Adipocyte (in vitro differentiated cells): ENCODE measurements at regions not wholly inside any gene's neighbourhood (a gene's known extent, or its start where the extent isn't known, plus 50 kb on each side); places are given as distances from the start of the nearest gene placed in this dataset.

Experiments used
- DNase-seq: peaks from one replicate; pipeline ENCODE4 v3.0.0-alpha.2; 2015; ENCODE audit warnings: low read depth
- H3K27me3 ChIP-seq: replicated peaks from 2 replicates; pipeline ENCODE4 v1.7.0; 2013; ENCODE audit warnings: mild to moderate bottlenecking, low read length, moderate library complexity; ENCODE audit not compliant: control insufficient read depth, insufficient read depth
- H3K36me3 ChIP-seq: 2 replicates; pipeline ENCODE4 v1.7.0; 2013; ENCODE audit warnings: low read length, mild to moderate bottlenecking, moderate library complexity; ENCODE audit not compliant: control insufficient read depth, insufficient read depth, severe bottlenecking
- H3K4me1 ChIP-seq: 2 replicates; pipeline ENCODE4 v1.7.0; 2013; ENCODE audit warnings: mild to moderate bottlenecking, low read length, moderate library complexity; ENCODE audit not compliant: control insufficient read depth, insufficient read depth
- H3K4me3 ChIP-seq: 2 replicates; pipeline ENCODE4 v1.7.0; 2013; ENCODE audit warnings: mild to moderate bottlenecking, low read length, moderate library complexity
- H3K9ac ChIP-seq: 2 replicates; pipeline ENCODE4 v1.7.0; 2013; ENCODE audit warnings: mild to moderate bottlenecking, low read length, moderate library complexity
- H3K9me3 ChIP-seq: 2 replicates; pipeline ENCODE4 v1.7.0; 2013; ENCODE audit warnings: mild to moderate bottlenecking, low read length, moderate library complexity; ENCODE audit not compliant: control insufficient read depth

- no peak for DNase-seq
- H3K4me1 ChIP-seq: no peaks in the 10 kb centered on the region
- no peak overlapping the region for H3K4me3 ChIP-seq
- no peaks in the 10 kb centered on the region for H3K27me3 ChIP-seq
- no peaks in the 10 kb centered on the region for H3K9me3 ChIP-seq
- H3K9ac ChIP-seq: no peak overlapping the region
- no peaks in the 10 kb centered on the region for H3K36me3 ChIP-seq
Measured at GRCh38 chr1:91575909-91576519, 75.4 kb downstream of the CDC7 start.

DNA sequence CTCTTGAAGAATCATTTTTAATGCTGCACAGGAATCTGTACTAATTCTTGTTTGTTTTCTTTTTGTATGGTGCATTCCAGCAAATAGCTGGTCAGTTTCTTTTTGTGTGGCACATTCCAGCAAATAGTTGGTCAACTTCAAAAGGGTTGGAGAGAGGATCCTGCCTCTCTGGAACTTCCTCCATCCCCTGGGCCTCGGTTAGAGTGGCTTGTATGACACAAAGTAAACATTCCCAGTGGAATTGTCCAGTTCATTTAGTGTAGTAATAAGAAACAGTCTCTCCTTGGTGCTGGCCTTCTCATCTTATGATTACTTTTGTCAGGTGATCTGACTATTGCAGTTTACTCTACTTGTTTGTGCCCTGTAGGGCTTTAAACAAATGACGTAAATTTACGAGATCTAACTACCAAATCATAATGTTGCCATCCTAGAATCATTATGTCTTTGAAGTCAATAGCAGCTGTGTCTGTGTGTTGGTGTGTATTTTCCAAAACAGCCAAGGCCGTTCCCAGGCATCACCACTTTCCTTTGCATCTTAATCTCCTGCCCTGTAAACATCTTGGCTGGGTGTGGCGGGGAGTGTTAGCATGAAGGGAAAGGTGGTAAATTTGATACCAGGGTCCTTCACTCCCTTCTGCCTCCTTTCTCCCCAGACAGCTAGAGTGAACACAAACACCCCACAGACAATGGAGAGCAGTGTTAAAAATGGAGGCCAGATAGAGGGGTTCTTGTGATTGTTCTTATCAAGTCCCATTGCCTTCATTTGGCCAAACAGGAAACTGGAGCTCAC lies 77.9 kb downstream of the CDC7 start:
- Histone ChIP-seq H3K4me3 (no peak overlapping the region), H3K36me3 (no peaks in the 10 kb centered on the region), H3K27me3 (no peaks in the 10 kb centered on the region), H3K9ac (no peak overlapping the region), H3K9me3 (no peaks in the 10 kb centered on the region), H3K4me1 (peaks cover 11% of the 10 kb centered on the region)
- DNase-seq: peak; percentile 68

GRCh38 chr1:91579658-91580228 lies 79.1 kb downstream of the CDC7 start:
- Histone ChIP-seq H3K9ac (no peak overlapping the region), H3K36me3 (no peaks in the 10 kb centered on the region), H3K27me3 (no peaks in the 10 kb centered on the region), H3K9me3 (no peaks in the 10 kb centered on the region), H3K4me1 (peaks cover 15% of the 10 kb centered on the region), H3K4me3 (no peak overlapping the region)
- no peak for DNase-seq

- peaks cover 15% of the 10 kb centered on the region for H3K4me1 ChIP-seq
- peak overlapping the region; percentile 31 for H3K4me3 ChIP-seq
- H3K9me3 ChIP-seq: no peaks in the 10 kb centered on the region
- peak; percentile 85 for DNase-seq
- H3K36me3 ChIP-seq: no peaks in the 10 kb centered on the region
- H3K9ac ChIP-seq: peak overlapping the region; percentile 72
- H3K27me3 ChIP-seq: no peaks in the 10 kb centered on the region
Measured at GRCh38 chr1:91582431-91582921, 81.8 kb downstream of the CDC7 start.

- Histone ChIP-seq H3K9ac (peak overlapping the region; percentile 72), H3K4me1 (peaks cover 15% of the 10 kb centered on the region), H3K4me3 (peak overlapping the region; percentile 31), H3K36me3 (no peaks in the 10 kb centered on the region), H3K9me3 (no peaks in the 10 kb centered on the region), H3K27me3 (no peaks in the 10 kb centered on the region)
- peak; percentile 53 for DNase-seq
Measured at GRCh38 chr1:91583326-91583755, 82.7 kb downstream of the CDC7 start.

DNA sequence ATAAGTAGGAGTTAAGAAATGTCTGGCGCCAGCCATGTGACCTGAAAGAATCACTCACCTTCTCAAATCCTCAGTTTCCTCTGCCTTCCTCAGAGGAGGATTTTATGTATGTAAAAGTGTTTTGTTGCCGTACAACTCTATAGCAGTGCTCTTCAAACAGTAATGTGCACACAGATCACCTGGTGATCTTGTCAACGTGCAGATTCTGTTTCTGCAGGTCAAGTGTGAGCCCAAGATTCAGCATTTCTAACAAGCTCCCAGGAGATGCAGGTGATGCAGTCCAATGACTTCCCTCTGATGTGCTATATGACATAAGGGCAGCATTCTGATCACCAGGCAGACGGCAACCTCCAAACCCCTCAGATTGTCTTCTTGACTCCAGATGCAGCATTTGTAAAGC lies 83.7 kb downstream of the CDC7 start:
- no peak for DNase-seq
- Histone ChIP-seq H3K27me3 (no peaks in the 10 kb centered on the region), H3K9me3 (no peaks in the 10 kb centered on the region), H3K4me1 (peaks cover 15% of the 10 kb centered on the region), H3K36me3 (no peaks in the 10 kb centered on the region), H3K4me3 (no peak overlapping the region), H3K9ac (no peak overlapping the region)

- H3K36me3 ChIP-seq: no peaks in the 10 kb centered on the region
- H3K9me3 ChIP-seq: no peaks in the 10 kb centered on the region
- no peak overlapping the region for H3K4me3 ChIP-seq
- DNase-seq: no peak
- no peaks in the 10 kb centered on the region for H3K27me3 ChIP-seq
- no peak overlapping the region for H3K9ac ChIP-seq
- H3K4me1 ChIP-seq: peaks cover 15% of the 10 kb centered on the region
Measured at GRCh38 chr1:91584878-91585277, 84.2 kb downstream of the CDC7 start.

GRCh38 chr1:91585502-91585901 lies 84.9 kb downstream of the CDC7 start:
- Histone ChIP-seq H3K36me3 (no peaks in the 10 kb centered on the region), H3K4me1 (peaks cover 15% of the 10 kb centered on the region), H3K27me3 (no peaks in the 10 kb centered on the region), H3K4me3 (no peak overlapping the region), H3K9me3 (no peaks in the 10 kb centered on the region), H3K9ac (no peak overlapping the region)
- DNase-seq: no peak

GRCh38 chr1:91585982-91586381 lies 85.3 kb downstream of the CDC7 start:
- H3K4me1 ChIP-seq: peaks cover 15% of the 10 kb centered on the region
- no peaks in the 10 kb centered on the region for H3K27me3 ChIP-seq
- H3K4me3 ChIP-seq: no peak overlapping the region
- H3K9ac ChIP-seq: no peak overlapping the region
- H3K9me3 ChIP-seq: no peaks in the 10 kb centered on the region
- DNase-seq: peak; percentile 49
- H3K36me3 ChIP-seq: no peaks in the 10 kb centered on the region

GRCh38 chr1:91589437-91589836 lies 88.8 kb downstream of the CDC7 start:
- H3K36me3 ChIP-seq: no peaks in the 10 kb centered on the region
- no peak for DNase-seq
- no peaks in the 10 kb centered on the region for H3K27me3 ChIP-seq
- H3K9me3 ChIP-seq: no peaks in the 10 kb centered on the region
- H3K4me3 ChIP-seq: no peak overlapping the region
- H3K9ac ChIP-seq: peak overlapping the region; percentile 27
- H3K4me1 ChIP-seq: peaks cover 4% of the 10 kb centered on the region

DNA sequence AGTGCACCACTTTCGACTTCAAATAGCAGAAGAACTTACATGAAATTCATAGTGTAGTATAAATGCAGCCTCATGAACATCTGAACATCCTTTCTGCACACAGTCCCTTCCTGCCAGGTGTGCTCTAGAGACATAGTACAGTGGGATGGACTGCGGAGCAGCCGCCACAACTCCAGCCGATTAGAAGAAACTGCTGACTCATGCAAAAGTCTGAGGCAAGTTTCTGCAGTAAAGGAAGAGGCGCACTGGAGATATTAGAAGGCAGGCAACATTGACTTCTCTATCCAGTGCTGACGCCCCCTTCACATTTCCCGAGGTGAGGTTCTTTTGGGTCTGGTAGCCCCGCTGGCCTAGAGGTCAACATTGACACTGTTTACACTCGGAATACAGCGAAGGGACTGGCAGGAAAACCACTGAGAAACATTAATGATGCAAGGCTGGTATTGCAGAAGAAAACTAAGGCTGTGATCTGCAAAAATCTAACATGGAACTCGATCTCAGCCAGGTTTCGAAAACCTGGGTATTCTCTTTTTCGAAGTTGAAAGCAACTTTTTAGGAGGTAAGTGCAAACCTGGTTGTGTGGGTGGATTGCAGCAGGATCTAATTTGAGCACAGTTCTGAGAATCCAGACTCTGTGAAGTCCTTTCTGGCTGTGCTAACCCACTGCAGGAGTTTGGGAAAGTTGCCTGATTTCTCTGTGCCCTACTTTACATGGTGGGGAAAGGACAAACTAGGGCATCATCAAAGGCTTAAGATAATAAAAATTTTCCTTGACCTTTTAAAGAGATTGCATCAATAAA lies 90.7 kb downstream of the CDC7 start:
- Histone ChIP-seq H3K9me3 (no peaks in the 10 kb centered on the region), H3K4me3 (no peak overlapping the region), H3K36me3 (no peaks in the 10 kb centered on the region), H3K27me3 (no peaks in the 10 kb centered on the region), H3K4me1 (peaks cover 10% of the 10 kb centered on the region), H3K9ac (no peak overlapping the region)
- DNase-seq: no peak
